GM19467 (cell line): ENCODE measurements at regions not wholly inside any gene's neighbourhood (a gene's known extent, or its start where the extent isn't known, plus 50 kb on each side); places are given as distances from the start of the nearest gene placed in this dataset.
"Not testable (repeated sequence)": the region's sequence is repeated elsewhere in the genome, so short reads cannot be mapped to it uniquely, and the experiment has no call there.

Experiments used
- ATAC-seq: cut with Tn5 transposase; IDR thresholded peaks from one replicate; pipeline ENCODE4 v1.9.1; 2021; ENCODE audit warnings: mild to moderate bottlenecking, moderate library complexity; ENCODE audit not compliant: unreplicated experiment

DNA sequence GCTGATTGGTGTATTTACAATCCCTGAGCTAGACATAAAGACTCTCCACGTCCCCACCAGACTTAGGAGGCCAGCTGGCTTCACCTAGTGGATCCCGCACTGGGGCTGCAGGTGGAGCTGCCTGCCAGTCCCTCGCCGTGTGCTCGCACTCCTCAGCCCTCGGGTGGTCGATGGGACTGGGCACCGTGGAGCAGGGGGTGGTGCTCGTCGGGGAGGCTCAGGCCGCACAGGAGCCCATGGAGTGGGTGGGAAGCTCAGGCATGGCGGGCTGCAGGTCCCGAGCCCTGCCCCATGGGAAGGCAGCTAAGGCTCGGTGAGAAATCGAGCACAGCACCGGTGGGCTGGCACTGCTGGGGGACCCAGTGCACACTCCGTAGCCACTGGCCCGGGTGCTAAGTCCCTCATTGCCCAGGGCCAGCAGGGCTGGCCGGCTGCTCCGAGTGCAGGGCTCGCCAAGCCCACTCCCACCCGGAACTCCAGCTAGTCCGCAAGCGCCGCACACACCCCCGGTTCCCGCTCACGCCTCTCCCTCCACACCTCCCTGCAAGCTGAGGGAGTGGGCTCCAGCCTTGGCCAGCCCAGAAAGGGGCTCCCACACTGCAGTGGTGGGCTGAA is 1441.2 kb upstream of the ACVR2A start:
- ATAC-seq: not testable (repeated sequence)

DNA sequence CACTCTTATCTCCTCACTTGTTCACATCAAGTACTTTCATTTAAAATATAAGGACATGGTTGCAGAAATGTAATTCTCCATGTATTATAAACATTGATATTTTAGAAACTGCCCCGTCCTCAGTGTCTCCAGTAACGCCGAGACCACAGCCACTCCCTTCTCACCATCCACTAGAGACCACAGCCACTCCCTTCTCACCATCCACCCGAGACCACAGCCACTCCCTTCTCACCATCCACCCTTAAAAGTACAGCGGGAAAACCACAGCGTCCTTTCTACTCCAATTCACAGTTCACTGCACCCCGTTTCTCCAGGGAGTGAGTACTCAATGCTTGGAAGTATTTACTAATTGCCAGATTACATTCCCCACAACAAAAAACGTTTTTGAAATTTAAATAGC is 1452.2 kb upstream of the ACVR2A start:
- no peak for ATAC-seq

DNA sequence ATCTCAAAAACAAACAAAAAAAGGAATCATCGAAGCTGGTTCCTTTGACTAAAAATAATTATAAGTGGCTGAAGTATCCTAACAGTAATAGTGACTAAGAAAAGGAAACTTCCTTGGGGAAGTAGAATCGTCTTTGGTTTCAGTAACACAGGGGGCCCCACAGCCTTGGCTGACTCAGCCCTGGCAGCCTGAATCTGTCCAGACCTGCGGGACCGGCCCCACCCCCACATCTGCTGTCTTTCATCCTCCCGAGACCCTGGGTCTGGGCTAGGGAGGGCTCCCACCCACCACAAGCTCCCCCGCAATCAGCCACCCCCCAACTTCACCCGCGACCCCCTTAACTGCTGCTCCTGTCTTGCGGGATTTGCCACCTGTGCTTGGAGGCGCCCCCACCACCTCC is 1452.6 kb upstream of the ACVR2A start:
- ATAC-seq: no peak

DNA sequence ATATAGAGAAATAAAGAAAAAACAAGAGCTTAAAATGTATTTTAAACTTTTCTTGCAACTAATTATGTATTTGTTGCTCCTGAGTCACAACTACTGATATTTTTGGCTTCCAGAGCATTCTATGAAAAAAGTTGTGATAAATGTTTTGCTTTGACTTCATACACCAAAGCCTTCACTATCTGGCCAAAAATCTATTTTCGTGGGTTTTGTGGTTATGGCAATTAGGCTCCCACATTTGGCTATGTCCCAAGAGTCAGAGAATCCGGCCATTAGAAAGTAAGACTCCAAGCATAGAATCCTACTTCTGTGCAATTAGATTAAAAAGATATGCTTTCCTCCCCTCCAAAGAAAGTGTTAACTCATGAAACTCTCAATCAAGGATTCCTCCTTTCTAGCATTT is 1456.1 kb upstream of the ACVR2A start:
- no peak for ATAC-seq

DNA sequence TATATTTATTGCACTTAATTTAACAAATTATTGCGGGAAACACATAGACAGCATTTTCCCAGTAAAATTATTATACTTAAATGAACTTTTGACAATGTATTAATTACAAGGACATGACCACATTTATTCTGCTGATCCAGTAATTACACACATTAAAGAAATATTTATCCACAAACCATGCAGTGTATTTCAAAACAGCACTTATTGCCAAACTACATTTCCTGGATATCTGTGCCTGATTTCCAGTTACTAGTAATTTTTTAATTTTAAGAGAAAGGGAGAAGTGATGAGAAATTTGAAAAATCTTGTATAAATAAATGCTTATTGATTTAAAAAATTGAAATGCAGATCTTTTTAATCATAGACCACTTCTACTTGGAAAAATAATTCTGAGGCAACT is 1458.7 kb upstream of the ACVR2A start:
- ATAC-seq: no peak

DNA sequence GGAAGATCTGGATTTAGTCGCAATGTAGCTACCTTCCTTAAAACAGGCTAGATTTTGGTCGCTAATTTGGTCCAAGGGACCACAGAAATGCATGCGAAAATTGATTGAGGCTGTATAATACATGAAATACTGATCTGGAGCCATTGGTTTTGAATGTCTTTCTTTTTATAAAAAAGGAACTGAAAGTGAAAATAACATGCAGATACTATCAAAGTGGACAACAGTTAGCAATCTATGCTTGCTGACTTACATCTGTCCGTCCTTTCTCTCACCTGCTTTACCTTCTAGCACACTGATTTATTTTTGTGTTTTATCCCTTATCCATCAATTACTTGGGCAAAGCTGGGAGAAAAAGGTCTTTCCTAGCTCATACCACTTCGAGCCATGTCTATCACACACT is 1459.8 kb upstream of the ACVR2A start:
- ATAC-seq: peak; percentile 70

DNA sequence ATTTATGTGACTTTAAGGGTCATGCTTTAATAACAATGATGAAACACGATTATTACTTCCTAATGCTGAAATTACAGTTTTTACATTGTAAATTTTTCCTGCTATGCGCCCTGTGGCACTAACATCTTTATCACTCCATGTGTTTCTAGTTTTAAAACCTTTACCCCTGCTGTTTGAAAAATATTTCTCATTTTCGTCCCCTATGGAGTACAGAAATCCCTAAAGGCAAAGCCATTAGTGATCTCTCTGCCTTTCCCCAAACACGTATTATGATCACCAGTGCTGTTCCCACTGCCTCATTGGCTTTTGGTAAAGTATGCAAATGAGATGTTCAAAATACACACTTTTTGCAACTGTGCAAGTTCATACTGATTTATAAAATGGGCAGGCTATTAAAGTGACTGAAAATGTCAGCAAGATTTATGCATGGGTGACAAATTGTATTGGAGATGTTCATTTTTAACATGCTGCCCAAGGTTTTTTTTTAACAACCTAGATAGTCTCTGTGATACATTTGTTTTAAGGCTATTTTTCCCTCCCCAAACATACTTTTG is 1468.2 kb upstream of the ACVR2A start:
- ATAC-seq: no peak

DNA sequence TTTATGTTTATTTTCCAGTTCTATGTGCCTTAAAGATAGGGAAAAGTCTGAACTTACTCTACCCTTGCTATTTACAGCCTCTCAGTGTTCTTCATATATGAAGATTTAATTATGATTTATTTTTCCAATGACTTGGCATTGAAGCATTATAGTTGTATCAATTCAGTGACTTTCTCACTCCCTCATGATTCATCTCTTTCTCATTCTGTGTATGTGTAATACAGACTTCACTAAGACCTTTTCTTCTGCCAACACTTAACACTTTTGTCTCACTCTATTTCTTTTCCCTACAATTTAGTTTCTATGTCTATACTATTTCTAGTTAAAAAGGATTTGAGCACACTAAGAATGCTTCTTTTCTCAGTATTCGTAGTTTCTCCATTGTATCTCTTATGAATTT is 1470.3 kb upstream of the ACVR2A start:
- ATAC-seq: no peak

DNA sequence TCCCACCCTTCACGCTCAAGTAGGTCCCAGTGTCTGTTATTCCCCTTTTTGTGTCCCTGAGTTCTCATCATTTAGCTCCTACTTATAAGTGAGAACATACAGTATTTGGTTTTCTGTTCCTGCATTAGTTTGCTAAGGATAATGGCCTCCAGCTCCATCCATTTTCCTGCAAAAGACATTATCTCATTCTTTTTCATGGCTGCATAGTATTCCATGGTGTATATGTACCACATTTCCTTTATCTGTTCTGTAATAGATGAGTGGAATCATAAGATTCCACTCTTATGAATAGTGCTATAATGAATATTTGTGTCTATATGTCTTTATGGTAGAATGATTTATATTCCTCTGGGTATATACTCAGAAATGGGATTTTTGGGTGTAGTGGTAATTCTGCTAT is 1473.5 kb upstream of the ACVR2A start:
- ATAC-seq: not testable (repeated sequence)

DNA sequence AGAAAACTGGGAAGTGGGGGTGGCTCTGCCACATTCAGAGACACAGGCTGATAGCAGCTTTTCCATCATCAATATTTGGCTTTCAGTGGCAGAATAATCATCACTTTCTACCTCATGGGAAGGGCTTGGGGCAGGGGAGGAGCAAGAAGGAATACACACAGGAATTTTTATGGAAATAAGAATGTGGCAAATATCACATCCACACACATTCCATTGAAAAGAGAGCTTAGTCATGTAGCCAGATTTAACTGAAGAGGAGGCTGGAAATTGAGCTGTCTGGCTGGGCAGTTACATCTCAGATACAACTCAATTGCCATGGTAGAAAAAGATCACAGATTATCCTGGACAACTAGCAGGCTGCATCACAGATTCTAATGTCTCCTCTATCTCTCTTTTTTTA is 1474.0 kb upstream of the ACVR2A start:
- ATAC-seq: no peak

DNA sequence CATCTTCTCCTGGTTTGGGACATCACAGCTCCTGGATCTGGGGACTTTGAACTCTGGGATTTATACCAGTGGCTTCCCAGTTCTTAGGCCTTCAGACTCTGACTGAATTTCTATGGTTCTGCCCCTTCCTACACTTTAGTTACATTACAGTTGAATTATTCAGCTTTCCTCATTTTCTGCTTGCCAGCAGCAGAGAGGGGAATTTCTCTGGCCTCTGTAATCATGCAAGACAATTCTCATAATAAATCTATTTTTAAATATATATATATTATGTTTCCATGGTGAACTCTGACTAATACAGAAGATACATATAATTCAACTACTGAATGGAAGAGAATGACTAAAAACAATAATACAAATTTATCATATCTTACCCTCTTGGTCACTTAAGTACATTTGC is 1478.6 kb upstream of the ACVR2A start:
- no peak for ATAC-seq

DNA sequence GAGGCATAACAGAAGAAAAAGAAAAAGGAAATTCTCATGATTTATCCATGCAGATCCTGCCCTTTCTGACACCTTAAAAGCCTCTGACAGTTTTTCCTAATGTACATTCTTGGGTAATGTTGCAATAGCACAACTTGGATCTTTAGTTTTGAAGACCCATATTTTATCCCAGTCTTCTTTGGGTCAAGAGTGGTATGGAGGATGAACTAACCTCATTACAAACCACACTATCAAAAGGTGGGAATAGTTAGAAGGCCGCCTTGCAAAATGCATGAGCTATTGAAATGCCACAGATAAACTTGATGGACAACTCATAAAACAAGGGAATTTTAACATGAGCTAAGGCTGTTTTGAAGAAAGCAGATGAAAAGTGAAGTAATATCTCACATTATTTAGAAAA is 1479.8 kb upstream of the ACVR2A start:
- ATAC-seq: no peak

DNA sequence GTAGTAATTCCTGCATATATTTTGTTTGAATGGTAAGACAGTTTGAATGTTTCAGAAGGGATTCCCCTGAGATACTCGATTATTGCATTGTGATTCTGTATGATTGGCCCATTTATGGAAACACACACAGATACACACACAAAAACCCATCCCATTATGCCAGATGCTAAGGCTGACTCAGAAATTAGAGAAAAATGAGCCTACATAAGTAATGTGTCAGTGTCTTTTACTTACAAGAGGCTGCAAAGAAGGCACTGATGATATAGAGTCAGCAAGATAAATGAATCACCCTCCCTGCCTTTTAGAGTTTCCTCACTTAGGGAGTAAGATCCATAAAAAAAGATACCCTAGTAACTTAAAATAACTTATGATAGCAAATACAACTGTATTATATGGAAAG is 1481.1 kb upstream of the ACVR2A start:
- no peak for ATAC-seq

DNA sequence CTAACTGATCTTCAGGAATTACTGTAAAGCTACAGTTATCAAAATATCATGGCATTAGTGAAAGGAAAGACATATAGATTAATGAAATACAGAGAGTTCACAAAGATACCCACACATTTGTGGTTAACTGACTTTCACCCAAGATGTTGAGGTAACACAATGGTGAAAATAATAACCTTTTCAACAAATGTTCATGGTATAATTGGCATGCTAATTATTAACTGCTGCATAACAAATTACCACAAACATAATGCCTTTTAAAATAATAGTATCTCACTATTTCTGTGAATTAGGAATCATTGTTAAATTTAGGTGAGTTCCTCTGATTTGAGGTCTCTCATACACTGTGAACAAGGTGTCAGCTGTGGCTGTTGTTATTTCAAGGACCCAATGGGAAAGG is 1493.1 kb upstream of the ACVR2A start:
- no peak for ATAC-seq

DNA sequence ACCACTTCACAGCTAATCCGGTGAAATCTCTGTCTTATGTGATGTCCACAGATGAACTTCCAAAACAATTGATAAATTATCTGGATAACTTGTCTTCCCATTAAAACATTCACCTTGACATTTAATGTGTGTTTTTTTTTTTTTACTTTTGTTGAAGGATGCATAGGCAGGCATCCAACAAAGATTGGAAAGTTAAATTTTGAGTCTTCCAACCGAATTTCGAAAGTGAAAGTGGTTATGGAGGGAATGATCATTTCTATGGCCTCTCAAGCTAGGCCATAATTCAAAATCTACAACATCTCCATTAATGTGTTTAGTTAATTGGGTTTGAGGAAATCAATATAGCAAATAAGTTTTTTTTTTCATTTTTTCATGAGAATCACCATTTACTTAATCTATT is 1495.5 kb upstream of the ACVR2A start:
- no peak for ATAC-seq

DNA sequence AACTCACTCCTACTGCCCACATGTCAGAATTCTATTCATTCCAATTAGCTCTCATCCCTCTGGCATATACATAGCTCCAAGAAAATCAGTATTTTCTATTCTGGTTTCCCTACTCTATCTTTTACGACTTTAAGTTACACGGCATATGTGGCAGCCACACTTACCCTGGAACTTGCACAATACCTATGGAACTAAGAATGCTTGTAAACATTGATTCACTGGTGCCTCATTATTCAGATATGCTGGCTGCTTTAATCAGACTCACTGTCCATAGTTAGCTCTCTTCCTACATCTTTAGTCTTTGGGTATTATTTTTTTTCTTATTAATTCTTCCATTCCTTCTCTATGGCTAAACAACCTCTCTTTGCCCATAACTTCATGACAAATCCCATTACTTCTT is 1519.9 kb upstream of the ACVR2A start:
- no peak for ATAC-seq

DNA sequence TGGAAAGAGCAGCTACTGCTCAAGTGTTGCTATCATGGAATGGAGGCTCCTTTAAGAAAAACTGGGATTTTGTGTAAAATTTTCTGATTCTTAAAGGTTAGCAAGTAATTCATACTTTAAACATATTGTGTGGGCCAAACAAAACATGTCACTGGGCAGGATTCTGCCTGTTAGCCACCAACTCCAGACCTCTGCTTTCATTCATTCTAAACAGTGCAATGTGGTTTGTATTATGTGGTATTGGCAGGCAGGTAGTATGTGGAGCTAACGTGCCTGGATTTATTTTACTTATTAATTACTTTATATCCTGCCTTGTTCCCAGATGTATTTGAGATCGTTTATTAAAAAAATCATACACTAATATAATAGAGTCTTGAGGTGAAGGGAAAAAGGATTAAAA is 1521.3 kb upstream of the ACVR2A start:
- no peak for ATAC-seq

DNA sequence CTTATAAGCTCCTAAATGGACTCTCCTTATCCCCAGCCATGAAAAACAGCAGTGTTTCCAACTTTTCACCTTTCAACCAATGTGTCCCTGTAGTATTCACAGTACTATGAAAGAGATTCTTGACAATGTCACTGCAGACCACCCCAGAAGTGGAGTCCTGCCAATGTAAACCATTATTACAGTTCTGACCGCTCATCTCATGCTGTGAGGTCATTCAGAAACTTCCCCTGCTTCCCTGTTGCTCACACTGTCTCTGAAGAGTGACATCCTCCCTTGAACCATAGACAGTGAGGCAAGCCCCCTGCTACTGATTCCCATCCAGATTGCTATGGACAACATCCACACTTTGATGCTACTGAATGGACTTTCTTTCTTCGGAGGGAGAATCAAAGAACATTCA is 1523.7 kb upstream of the ACVR2A start:
- ATAC-seq: no peak

DNA sequence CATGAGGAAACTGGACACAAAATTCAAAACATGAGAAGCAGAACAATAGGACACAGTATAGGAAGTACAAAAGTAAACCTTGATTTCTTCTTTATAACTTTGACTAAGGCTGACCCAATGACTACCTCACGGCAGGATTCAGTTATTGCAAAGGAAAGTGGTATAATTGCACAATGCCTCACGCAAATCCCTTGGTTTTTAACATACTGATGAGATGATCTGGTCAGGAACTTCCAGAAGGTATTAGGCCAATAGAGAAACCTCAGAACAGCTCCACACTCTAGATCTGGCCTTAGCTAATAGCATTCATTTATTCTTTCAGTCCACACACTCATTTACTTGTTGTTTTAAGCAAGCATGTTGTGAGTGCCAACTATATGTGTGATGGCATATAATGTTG is 1526.9 kb upstream of the ACVR2A start:
- ATAC-seq: no peak

DNA sequence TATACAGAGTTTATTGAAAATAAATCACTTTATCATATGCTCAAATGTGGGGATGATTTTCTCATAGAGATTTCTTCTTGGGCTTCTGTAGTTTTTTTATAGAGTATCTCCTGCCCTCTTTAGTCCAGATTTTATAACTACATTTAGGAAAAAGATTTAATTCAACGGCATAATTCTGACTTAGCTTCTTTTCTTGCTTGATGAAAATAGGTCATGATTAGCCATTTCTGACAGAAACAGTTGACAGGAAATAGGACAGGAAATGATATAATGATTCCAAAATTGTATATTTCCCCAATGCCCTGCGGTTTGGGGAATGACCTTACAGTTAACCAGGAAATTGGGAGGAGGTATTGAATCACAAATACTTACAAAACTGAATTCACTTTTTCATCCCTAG is 1531.9 kb upstream of the ACVR2A start:
- no peak for ATAC-seq

DNA sequence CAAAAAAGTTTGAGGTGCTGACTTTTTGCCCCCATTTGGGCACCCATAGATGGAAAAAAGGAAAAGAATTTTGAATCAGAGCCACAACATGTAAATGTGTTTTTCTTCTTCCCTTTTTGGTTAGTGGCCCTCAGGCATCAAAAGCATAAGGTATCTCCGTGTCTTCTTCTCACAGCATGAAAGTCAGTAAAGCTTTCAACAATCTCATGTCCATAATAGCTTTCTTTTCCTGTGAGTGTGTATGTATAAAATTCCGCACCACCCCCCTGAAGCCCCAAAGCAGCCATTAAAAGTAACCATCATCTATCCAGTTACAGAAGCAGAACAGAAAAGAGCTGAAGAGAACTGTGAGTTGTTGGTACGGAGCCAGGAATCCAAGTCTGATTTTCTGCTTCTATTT is 1539.7 kb upstream of the ACVR2A start:
- ATAC-seq: no peak

DNA sequence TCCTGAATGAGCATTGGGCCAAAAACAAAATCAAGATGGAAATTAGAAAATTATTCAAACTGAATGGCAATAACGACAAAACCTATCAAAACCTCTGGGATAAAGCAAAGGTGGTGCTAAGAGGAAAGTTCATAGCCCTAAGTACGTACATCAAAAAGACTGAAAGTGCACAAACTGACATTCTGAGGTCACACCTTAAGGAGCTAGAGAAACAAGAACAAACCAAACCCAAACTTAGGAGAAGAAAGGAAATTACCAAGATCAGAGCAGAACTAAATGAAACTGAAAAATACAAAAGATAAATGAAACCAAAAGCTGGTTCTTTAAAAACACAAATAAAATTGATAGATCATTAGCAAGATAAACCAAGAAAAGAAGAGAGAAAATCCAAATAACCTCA is 1543.5 kb upstream of the ACVR2A start:
- no peak for ATAC-seq

DNA sequence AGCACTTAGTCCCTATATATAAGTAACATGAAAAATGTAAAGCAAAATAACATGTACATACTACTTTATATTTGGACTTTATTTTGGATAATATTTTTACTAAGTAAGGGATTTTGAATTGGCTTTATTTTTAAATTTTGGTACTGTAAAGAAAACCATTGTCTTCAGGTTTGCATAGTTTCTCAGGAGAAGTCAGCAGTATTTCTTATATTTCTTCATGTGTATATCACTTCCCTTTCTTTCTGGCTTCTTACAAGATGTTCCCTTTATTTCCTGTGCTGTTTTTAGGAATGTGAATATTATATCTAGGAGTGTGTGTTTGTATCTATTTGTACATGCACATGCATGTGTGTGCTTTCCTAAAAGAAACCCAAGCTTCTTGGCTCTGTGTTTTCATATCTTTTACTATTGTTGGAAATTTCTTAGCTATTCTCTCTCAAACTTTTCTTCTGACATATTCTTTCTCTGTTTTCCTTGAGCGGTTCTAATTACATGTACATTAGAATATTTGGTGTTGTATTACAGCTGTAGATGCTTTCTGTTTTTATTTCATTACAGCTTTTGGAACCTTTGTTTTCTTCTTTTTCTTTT is 1549.7 kb upstream of the ACVR2A start:
- no peak for ATAC-seq
